ENCODE measurements at regions not wholly inside any gene's neighbourhood (a gene's known extent, or its start where the extent isn't known, plus 50 kb on each side); places are given as distances from the start of the nearest gene placed in this dataset.
"Not testable (repeated sequence)": the region's sequence is repeated elsewhere in the genome, so short reads cannot be mapped to it uniquely, and the experiment has no call there.

- no peak for TF ChIP-seq CTCF (IDR thresholded peaks at IDR 0.05; ENCODE audit: low read depth, low read length, missing control alignments)
- H3K4me3 ChIP-seq (ENCODE audit: low read depth, low read length): no peak overlapping the region
- no peak for DNase-seq (ENCODE audit: low read depth)
Observed at GRCh38 chr2:185477452-185477851, 261.2 kb upstream of the FSIP2 start.

- H3K4me3 ChIP-seq (ENCODE audit: low read depth, low read length): no peak overlapping the region
- no peak for DNase-seq (ENCODE audit: low read depth)
Observed at GRCh38 chr2:185484602-185485001, 254.0 kb upstream of the FSIP2 start.

GRCh38 chr2:185502351-185502750 lies 236.3 kb upstream of the FSIP2 start:
- H3K4me3 ChIP-seq (ENCODE audit: low read depth, low read length): no peak overlapping the region
- DNase-seq (ENCODE audit: low read depth): no peak
- no peak for TF ChIP-seq CTCF (IDR thresholded peaks at IDR 0.05; ENCODE audit: low read depth, low read length, missing control alignments)

More at GRCh38 chr2:185484602-185485001, 254.0 kb upstream of the FSIP2 start:
- TF ChIP-seq CTCF (IDR thresholded peaks at IDR 0.05; ENCODE audit: low read depth, low read length, missing control alignments): no peak

- no peak for TF ChIP-seq CTCF (IDR thresholded peaks at IDR 0.05; ENCODE audit: low read depth, low read length, missing control alignments)
- no peak for DNase-seq (ENCODE audit: low read depth)
Observed at GRCh38 chr2:185507719-185508118, 230.9 kb upstream of the FSIP2 start.

GRCh38 chr2:185510060-185510459 lies 228.5 kb upstream of the FSIP2 start:
- no peak for DNase-seq (ENCODE audit: low read depth)

More at GRCh38 chr2:185507719-185508118, 230.9 kb upstream of the FSIP2 start:
- no peak overlapping the region for H3K4me3 ChIP-seq (ENCODE audit: low read depth, low read length)

GRCh38 chr2:185511925-185512324 lies 226.7 kb upstream of the FSIP2 start:
- no peak for TF ChIP-seq CTCF (IDR thresholded peaks at IDR 0.05; ENCODE audit: low read depth, low read length, missing control alignments)
- no peak for DNase-seq (ENCODE audit: low read depth)
- no peak overlapping the region for H3K4me3 ChIP-seq (ENCODE audit: low read depth, low read length)

More at GRCh38 chr2:185510060-185510459, 228.5 kb upstream of the FSIP2 start:
- no peak overlapping the region for H3K4me3 ChIP-seq (ENCODE audit: low read depth, low read length)
- TF ChIP-seq CTCF (IDR thresholded peaks at IDR 0.05; ENCODE audit: low read depth, low read length, missing control alignments): no peak

- TF ChIP-seq CTCF (IDR thresholded peaks at IDR 0.05; ENCODE audit: low read depth, low read length, missing control alignments): no peak
- DNase-seq (ENCODE audit: low read depth): no peak
Observed at GRCh38 chr2:185522472-185522871, 216.1 kb upstream of the FSIP2 start.

GRCh38 chr2:185524242-185524641 lies 214.4 kb upstream of the FSIP2 start:
- H3K4me3 ChIP-seq (ENCODE audit: low read depth, low read length); DNase-seq (ENCODE audit: low read depth): not testable (repeated sequence)

More at GRCh38 chr2:185522472-185522871, 216.1 kb upstream of the FSIP2 start:
- H3K4me3 ChIP-seq (ENCODE audit: low read depth, low read length): no peak overlapping the region
